ENCODE measurements at regions not wholly inside any gene's neighbourhood (a gene's known extent, or its start where the extent isn't known, plus 50 kb on each side); places are given as distances from the start of the nearest gene placed in this dataset.

- ChIA-PET CTCF (interaction anchor here (0.6 kb wide), 1 partner anchor 161 kb away, joined by 3 read pairs; no protein-coding TSS in a partner anchor), POLR2A (no interaction called here)
- H3K27ac Mint-ChIP-seq, result no peak overlapping the region
- H3K4me1 Mint-ChIP-seq, result no peaks in the 10 kb centered on the region
- intact Hi-C loops (cut with micrococcal nuclease), result no loop called here
- no peak for ATAC-seq (ENCODE audit: low read depth)
- no peak for DNase-seq
- no peak overlapping the region for H3K4me3 Mint-ChIP-seq
- no peak for TF ChIP-seq CTCF (IDR thresholded peaks at IDR 0.05)
- no peaks in the 10 kb centered on the region for H3K36me3 Mint-ChIP-seq (ENCODE audit: low read depth)
- H3K27me3 Mint-ChIP-seq, result peaks cover 7% of the 10 kb centered on the region
- no peaks in the 10 kb centered on the region for H3K9me3 Mint-ChIP-seq
Measured at GRCh38 chr15:29959384-29960137, 123.2 kb upstream of the GOLGA8J start.

- H3K27me3 Mint-ChIP-seq, result no peaks in the 10 kb centered on the region
- POLR2A ChIA-PET, result no interaction called here
- H3K4me3 Mint-ChIP-seq, result no peak overlapping the region
- TF ChIP-seq CTCF (IDR thresholded peaks at IDR 0.05), result no peak
- no peak overlapping the region for H3K27ac Mint-ChIP-seq
- ATAC-seq (ENCODE audit: low read depth) (no peak), DNase-seq (no peak)
- H3K36me3 Mint-ChIP-seq (ENCODE audit: low read depth), result no peaks in the 10 kb centered on the region
- CTCF ChIA-PET, result no interaction called here
- no peaks in the 10 kb centered on the region for H3K4me1 Mint-ChIP-seq
- intact Hi-C loops (cut with micrococcal nuclease), result no loop called here
- no peaks in the 10 kb centered on the region for H3K9me3 Mint-ChIP-seq
Measured at GRCh38 chr15:29952225-29952624, 130.0 kb upstream of the TJP1 start.

- no peak overlapping the region for H3K27ac Mint-ChIP-seq
- no peaks in the 10 kb centered on the region for H3K27me3 Mint-ChIP-seq
- ChIA-PET POLR2A (no interaction called here), CTCF (no interaction called here)
- no peaks in the 10 kb centered on the region for H3K4me1 Mint-ChIP-seq
- no peak overlapping the region for H3K4me3 Mint-ChIP-seq
- TF ChIP-seq CTCF (IDR thresholded peaks at IDR 0.05), result no peak
- DNase-seq (no peak), ATAC-seq (ENCODE audit: low read depth) (no peak)
- no peaks in the 10 kb centered on the region for H3K36me3 Mint-ChIP-seq (ENCODE audit: low read depth)
- H3K9me3 Mint-ChIP-seq, result no peaks in the 10 kb centered on the region
- intact Hi-C loops (cut with micrococcal nuclease), result no loop called here
Measured at GRCh38 chr15:29945943-29946596, 123.8 kb upstream of the TJP1 start.

GRCh38 chr15:29944925-29945324, 122.7 kb upstream of the TJP1 start:
- no peaks in the 10 kb centered on the region for H3K27me3 Mint-ChIP-seq
- H3K4me3 Mint-ChIP-seq, result no peak overlapping the region
- no peak for ATAC-seq (ENCODE audit: low read depth)
- POLR2A ChIA-PET, result no interaction called here
- no peak for TF ChIP-seq CTCF (IDR thresholded peaks at IDR 0.05)
- no peaks in the 10 kb centered on the region for H3K36me3 Mint-ChIP-seq (ENCODE audit: low read depth)
- no peak for DNase-seq
- no peaks in the 10 kb centered on the region for H3K4me1 Mint-ChIP-seq
- H3K27ac Mint-ChIP-seq, result no peak overlapping the region
- CTCF ChIA-PET, result no interaction called here
- intact Hi-C loops (cut with micrococcal nuclease), result no loop called here
- H3K9me3 Mint-ChIP-seq, result no peaks in the 10 kb centered on the region

- Mint-ChIP-seq H3K27ac (no peak overlapping the region), H3K36me3 (ENCODE audit: low read depth) (no peaks in the 10 kb centered on the region), H3K4me3 (no peak overlapping the region), H3K9me3 (no peaks in the 10 kb centered on the region), H3K4me1 (no peaks in the 10 kb centered on the region), H3K27me3 (no peaks in the 10 kb centered on the region)
- DNase-seq, result no peak
- intact Hi-C loops (cut with micrococcal nuclease), result no loop called here
- ChIA-PET POLR2A (no interaction called here), CTCF (no interaction called here)
- TF ChIP-seq CTCF (IDR thresholded peaks at IDR 0.05), result no peak
- no peak for ATAC-seq (ENCODE audit: low read depth)
Measured at GRCh38 chr15:29942548-29942947, 120.3 kb upstream of the TJP1 start.

Data from activated B cell treated with CpG ODN at 0.5 μM for 24 hours (primary cell).